RPMI8226 (cell line): ENCODE measurements at regions not wholly inside any gene's neighbourhood (a gene's known extent, or its start where the extent isn't known, plus 50 kb on each side); places are given as distances from the start of the nearest gene placed in this dataset.
"Not testable (repeated sequence)": the region's sequence is repeated elsewhere in the genome, so short reads cannot be mapped to it uniquely, and the experiment has no call there.

Source experiments
- DNase-seq: peaks from one replicate; pipeline ENCODE4 v3.0.0-alpha.2; 2015

GRCh38 chr12:131365821-131366260 lies 345.0 kb upstream of the SFSWAP start:
- no peak for DNase-seq

DNA sequence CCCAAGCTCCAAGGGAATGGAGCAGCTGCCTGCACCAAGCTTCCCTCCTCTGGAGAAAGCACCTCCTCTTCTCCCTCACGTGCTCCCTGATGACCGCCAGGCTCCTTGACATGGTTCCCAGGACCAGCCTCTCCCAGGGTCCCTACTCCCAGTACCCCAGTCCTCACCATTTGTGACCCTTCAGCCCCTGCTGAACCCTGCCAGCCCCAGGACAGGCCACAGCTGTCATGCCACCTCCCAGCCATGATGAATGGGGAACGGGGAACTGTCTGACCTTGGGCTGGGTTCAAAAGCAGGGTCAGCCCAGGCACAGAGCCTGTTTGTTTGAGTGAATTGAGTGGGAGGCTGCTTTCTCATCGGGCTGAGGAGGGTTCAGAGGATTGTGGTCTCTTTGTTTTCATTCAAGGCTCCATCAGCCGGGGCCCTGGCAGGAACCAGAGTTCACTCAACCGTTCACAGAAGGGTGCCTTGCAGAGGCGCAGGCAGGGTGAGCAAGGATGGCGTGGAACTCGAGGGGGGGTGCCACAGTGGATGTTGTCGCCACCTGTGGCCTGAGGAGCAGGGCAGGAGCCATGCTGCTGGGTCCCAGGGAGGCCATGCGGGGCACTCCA lies 344.5 kb upstream of the SFSWAP start:
- no peak for DNase-seq

DNA sequence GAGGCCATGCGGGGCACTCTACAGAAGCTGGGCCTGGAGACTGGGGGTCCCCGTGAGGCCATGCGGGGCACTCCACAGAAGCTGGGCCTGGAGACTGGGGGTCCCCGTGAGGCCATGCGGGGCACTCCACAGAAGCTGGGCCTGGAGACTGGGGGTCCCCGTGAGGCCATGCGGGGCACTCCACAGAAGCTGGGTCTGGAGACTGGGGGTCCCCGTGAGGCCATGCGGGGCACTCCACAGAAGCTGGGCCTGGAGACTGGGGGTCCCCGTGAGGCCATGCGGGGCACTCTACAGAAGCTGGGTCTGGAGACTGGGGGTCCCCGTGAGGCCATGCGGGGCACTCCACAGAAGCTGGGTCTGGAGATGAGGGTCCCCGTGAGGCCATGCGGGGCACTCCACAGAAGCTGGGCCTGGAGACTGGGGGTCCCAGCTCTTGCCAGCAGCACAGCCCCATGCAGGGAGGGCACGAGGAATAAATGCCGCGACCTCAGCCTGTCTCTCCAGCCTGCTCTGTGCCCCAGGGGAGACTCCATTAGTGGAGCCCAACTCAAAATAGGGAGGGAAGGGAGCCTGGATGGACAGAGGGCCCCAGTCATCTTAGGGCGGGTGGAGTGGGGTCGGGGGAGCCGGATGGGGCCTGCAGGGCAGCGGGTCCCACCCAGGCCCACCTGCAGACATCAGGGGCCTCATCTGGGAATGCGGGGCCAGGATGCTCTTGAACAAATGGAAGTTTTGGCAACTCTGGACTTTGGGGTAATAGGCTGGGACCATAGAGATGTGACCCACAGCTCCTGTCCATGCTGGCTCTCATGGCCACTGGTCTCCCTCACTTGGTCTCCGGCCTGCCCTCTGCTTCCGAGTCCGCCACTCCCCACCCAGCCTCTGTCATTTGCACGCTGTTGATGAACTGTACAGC lies 343.6 kb upstream of the SFSWAP start:
- DNase-seq = not testable (repeated sequence)

GRCh38 chr12:131367983-131368667 lies 342.8 kb upstream of the SFSWAP start:
- no peak for DNase-seq

DNA sequence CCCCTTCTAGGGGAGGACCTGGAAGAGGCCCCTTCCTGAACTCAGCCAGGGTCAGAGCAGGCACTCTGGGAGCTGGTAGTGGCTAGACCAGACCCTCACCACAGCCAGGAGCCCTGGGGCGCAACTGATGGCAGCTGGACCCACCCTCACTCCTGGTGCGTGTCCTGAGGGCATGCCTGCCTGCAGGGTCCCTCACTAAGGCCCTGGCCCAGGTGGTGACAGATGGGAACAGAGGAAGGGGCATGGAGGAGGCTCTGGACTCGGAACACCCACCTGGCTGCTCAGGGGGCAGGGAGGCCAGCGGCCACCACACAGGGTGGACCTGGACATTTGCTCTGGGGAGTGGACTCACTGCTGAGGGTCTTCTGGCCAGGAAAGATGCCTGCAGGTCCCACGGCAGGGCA lies 342.2 kb upstream of the SFSWAP start:
- no peak for DNase-seq

- no peak for DNase-seq
Measured at GRCh38 chr12:131369094-131369845, 341.6 kb upstream of the SFSWAP start.

GRCh38 chr12:131370321-131370720 lies 340.6 kb upstream of the SFSWAP start:
- no peak for DNase-seq

DNA sequence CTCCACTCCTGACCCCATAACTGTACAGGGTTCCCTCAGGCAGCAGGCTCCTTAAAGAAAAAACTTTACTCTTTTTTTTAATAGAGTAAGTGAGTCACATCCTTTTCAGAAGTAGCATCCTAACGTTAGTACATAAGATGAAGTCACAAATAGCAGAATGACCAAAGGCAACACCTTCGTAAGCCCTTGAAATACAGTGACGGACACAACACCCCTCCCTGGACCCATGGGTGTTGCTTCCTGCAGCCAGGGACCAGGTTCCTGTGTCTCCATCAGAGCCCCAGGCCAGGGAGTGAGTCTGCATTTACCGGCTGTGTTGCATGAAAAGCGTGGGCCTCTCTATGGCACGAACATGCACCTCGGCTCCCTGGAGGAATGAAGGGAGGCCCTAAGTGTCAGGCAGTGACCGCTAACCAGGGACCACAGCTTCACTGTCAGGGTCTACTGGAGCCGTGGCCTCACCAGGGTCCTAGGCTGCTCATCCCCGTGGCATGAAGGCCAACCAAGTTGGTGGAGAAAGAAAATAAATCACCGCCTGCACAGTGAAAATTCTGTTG lies 340.0 kb upstream of the SFSWAP start:
- no peak for DNase-seq

DNA sequence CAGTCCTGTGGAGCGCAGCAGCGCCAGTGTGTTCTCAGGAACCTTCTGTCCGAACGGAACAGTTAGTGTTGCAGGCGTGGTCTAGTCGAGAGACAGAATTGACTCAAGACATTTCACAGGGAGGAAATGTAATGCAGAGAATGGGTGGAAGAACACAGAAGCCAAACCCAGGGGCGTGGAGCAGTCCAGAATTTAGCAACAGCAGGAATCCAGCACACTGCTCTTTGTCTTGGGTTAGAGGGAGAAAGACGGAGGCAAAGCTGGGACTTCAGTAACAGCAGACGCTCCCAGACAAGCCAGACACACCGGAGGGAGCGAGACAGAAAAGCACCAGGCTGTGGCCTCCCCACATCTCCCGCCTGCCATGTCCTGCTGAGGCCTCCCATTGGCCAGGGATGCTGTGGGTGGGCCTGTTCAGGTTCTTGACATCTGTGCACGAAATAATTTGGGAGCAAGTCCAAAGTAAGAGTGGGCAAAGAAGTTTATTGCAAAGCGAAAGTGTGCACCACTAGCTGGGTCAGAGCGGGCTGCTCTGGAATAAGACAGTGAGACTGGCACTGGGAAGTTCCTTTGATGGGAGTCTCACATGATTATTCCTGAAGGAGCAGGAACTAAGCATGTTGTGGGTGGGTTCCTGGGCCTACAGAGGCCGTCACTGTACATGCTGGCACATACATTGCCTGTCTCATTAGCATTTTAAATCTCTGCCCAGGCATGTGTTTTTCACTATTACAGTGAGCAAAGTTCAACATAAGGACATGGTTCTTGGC lies 339.3 kb upstream of the SFSWAP start:
- no peak for DNase-seq

- DNase-seq = no peak
Measured at GRCh38 chr12:131372171-131372475, 338.8 kb upstream of the SFSWAP start.

- no peak for DNase-seq
Measured at GRCh38 chr12:131372706-131373195, 338.1 kb upstream of the SFSWAP start.

GRCh38 chr12:131375261-131375971 lies 335.5 kb upstream of the SFSWAP start:
- DNase-seq = no peak

- DNase-seq = no peak
Measured at GRCh38 chr12:131375972-131376345, 334.9 kb upstream of the SFSWAP start.

- no peak for DNase-seq
Measured at GRCh38 chr12:131378176-131378842, 332.6 kb upstream of the SFSWAP start.

- no peak for DNase-seq
Measured at GRCh38 chr12:131378861-131379665, 331.8 kb upstream of the SFSWAP start.

GRCh38 chr12:131379738-131380137 lies 331.2 kb upstream of the SFSWAP start:
- DNase-seq = no peak

- no peak for DNase-seq
Measured at GRCh38 chr12:131380220-131380964, 330.5 kb upstream of the SFSWAP start.

DNA sequence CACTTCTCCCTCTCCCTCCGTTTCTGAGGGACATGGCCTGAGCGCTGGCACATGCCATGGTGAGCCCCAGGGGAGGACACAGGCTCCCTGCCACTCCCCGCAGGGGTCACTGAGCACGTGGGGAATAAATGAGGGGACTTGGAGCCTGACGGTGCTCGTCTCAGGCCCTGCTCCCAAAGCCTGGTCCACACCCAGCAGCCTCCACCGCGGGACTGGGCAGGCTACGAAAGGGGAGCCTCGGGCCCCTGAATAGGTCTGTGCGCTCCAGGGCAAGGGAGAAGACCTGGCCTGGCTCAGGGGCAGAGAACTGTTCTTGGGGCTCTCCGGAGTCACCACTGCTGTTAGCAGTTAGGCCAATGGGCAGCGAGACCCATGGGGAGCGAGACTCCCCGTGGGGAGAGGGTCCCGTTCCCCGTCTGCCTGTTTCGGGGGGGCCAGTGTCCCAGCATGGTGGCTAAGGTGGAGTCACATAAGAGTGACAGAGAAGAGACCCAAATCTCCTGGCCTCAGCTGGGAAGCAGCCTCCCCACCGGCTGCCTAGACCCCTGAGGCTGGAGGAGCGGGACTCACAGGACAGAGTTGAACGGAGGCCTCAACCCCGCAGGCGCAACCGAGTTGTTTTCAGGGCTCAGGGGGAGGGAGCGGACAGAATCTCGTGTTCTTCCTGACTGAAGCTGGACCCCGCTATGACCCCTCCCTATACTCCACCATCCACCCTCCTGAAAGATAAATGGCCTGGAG lies 329.8 kb upstream of the SFSWAP start:
- no peak for DNase-seq
